IPS-18c (cell line): ENCODE measurements at regions not wholly inside any gene's neighbourhood (a gene's known extent, or its start where the extent isn't known, plus 50 kb on each side); places are given as distances from the start of the nearest gene placed in this dataset.
"Not testable (repeated sequence)": the region's sequence is repeated elsewhere in the genome, so short reads cannot be mapped to it uniquely, and the experiment has no call there.

Experiments used
- H3K4me3 ChIP-seq: 2 replicates; pipeline ENCODE4 v1.7.0; 2013; ENCODE audit warnings: low read depth, mild to moderate bottlenecking, low read length, moderate library complexity; ENCODE audit not compliant: insufficient read depth
- H3K9me3 ChIP-seq: one replicate; pipeline ENCODE4 v1.6.1; 2013; ENCODE audit warnings: mild to moderate bottlenecking, low read length, moderate library complexity; ENCODE audit not compliant: control insufficient read depth, insufficient read depth

GRCh38 chr16:29159603-29160002 lies 174.8 kb downstream of the LAT start:
- not testable (repeated sequence) for H3K4me3 ChIP-seq, H3K9me3 ChIP-seq

GRCh38 chr16:29158785-29159184 lies 173.9 kb downstream of the LAT start:
- Histone ChIP-seq H3K4me3 (no peak overlapping the region), H3K9me3 (no peaks in the 10 kb centered on the region)

GRCh38 chr16:29158031-29158784 lies 173.4 kb downstream of the LAT start:
- not testable (repeated sequence) for H3K4me3 ChIP-seq, H3K9me3 ChIP-seq

- not testable (repeated sequence) for H3K9me3 ChIP-seq, H3K4me3 ChIP-seq
Observed at GRCh38 chr16:29157051-29157923, 172.4 kb downstream of the LAT start.

GRCh38 chr16:29156511-29156910 lies 171.7 kb downstream of the LAT start:
- H3K4me3 ChIP-seq = no peak overlapping the region
- H3K9me3 ChIP-seq = no peaks in the 10 kb centered on the region

- not testable (repeated sequence) for H3K4me3 ChIP-seq, H3K9me3 ChIP-seq
Observed at GRCh38 chr16:29155866-29156200, 171.0 kb downstream of the LAT start.

GRCh38 chr16:29155131-29155865 lies 170.4 kb downstream of the LAT start:
- H3K4me3 ChIP-seq, H3K9me3 ChIP-seq: not testable (repeated sequence)

GRCh38 chr16:29154676-29155121 lies 169.8 kb downstream of the LAT start:
- Histone ChIP-seq H3K4me3 (no peak overlapping the region), H3K9me3 (no peaks in the 10 kb centered on the region)

- Histone ChIP-seq H3K4me3 (no peak overlapping the region), H3K9me3 (no peaks in the 10 kb centered on the region)
Observed at GRCh38 chr16:29154088-29154487, 169.2 kb downstream of the LAT start.

- H3K4me3 ChIP-seq, H3K9me3 ChIP-seq: not testable (repeated sequence)
Observed at GRCh38 chr16:29153307-29153706, 168.5 kb downstream of the LAT start.

GRCh38 chr16:29152544-29153031 lies 167.7 kb downstream of the LAT start:
- not testable (repeated sequence) for H3K4me3 ChIP-seq, H3K9me3 ChIP-seq

GRCh38 chr16:29151317-29151716 lies 166.5 kb downstream of the LAT start:
- Histone ChIP-seq H3K4me3 (no peak overlapping the region), H3K9me3 (no peaks in the 10 kb centered on the region)

GRCh38 chr16:29149912-29150311 lies 165.1 kb downstream of the LAT start:
- H3K9me3 ChIP-seq, H3K4me3 ChIP-seq: not testable (repeated sequence)

GRCh38 chr16:29148867-29149272 lies 164.0 kb downstream of the LAT start:
- H3K4me3 ChIP-seq = no peak overlapping the region
- no peaks in the 10 kb centered on the region for H3K9me3 ChIP-seq

GRCh38 chr16:29148131-29148691 lies 163.4 kb downstream of the LAT start:
- Histone ChIP-seq H3K9me3 (no peaks in the 10 kb centered on the region), H3K4me3 (no peak overlapping the region)

GRCh38 chr16:29147710-29148109 lies 162.9 kb downstream of the LAT start:
- not testable (repeated sequence) for H3K4me3 ChIP-seq

GRCh38 chr16:29146808-29147643 lies 162.2 kb downstream of the LAT start:
- H3K4me3 ChIP-seq, H3K9me3 ChIP-seq: not testable (repeated sequence)

More at GRCh38 chr16:29147710-29148109, 162.9 kb downstream of the LAT start:
- not testable (repeated sequence) for H3K9me3 ChIP-seq
